ENCODE measurements at regions not wholly inside any gene's neighbourhood (a gene's known extent, or its start where the extent isn't known, plus 50 kb on each side); places are given as distances from the start of the nearest gene placed in this dataset.
"Not testable (repeated sequence)": the region's sequence is repeated elsewhere in the genome, so short reads cannot be mapped to it uniquely, and the experiment has no call there.

DNA sequence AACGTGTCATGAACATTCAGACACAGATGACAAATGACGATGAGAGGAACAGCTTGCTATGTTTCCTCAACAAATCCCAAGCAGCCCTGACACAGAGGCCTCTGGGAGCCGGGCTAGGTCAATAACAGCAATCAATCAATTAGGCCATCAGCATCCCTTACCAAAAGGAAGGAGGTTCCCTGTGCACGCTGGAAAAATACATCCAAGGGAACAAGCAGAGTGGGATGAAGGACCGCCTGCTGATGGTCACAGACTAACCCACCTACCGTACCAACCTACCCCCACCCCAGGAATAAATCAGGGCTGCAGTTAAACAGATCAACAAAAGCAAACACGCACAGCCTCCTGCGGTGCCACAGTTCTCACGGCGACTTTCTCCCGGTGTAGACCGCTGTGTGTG lies 265.1 kb upstream of the SFSWAP start:
- Histone ChIP-seq H3K36me3 (ENCODE audit: insufficient read depth, low read length) (no peaks in the 10 kb centered on the region), H3K4me2 (ENCODE audit: low read length) (no peak overlapping the region), H3K4me3 (ENCODE audit: low read length) (no peak overlapping the region), H3K9me2 (ENCODE audit: insufficient read depth, low read length) (no peaks in the 10 kb centered on the region), H4K20me1 (ENCODE audit: insufficient read depth) (no peaks in the 10 kb centered on the region), H3K79me2 (replicated peaks; ENCODE audit: insufficient read depth, low read length) (no peaks in the 10 kb centered on the region), H3K9me3 (ENCODE audit: low read length) (no peaks in the 10 kb centered on the region), H3K9ac (ENCODE audit: low read length) (no peak overlapping the region), H3F3A (ENCODE audit: insufficient read depth, low read length, poor library complexity, severe bottlenecking) (no peaks in the 10 kb centered on the region), H3K27me3 (ENCODE audit: insufficient read depth, low read depth, low read length) (no peaks in the 10 kb centered on the region), H2AFZ (ENCODE audit: low read depth, low read length) (no peak overlapping the region), H3K27ac (ENCODE audit: low read length) (no peak overlapping the region)
- TF ChIP-seq, protein P1, sequence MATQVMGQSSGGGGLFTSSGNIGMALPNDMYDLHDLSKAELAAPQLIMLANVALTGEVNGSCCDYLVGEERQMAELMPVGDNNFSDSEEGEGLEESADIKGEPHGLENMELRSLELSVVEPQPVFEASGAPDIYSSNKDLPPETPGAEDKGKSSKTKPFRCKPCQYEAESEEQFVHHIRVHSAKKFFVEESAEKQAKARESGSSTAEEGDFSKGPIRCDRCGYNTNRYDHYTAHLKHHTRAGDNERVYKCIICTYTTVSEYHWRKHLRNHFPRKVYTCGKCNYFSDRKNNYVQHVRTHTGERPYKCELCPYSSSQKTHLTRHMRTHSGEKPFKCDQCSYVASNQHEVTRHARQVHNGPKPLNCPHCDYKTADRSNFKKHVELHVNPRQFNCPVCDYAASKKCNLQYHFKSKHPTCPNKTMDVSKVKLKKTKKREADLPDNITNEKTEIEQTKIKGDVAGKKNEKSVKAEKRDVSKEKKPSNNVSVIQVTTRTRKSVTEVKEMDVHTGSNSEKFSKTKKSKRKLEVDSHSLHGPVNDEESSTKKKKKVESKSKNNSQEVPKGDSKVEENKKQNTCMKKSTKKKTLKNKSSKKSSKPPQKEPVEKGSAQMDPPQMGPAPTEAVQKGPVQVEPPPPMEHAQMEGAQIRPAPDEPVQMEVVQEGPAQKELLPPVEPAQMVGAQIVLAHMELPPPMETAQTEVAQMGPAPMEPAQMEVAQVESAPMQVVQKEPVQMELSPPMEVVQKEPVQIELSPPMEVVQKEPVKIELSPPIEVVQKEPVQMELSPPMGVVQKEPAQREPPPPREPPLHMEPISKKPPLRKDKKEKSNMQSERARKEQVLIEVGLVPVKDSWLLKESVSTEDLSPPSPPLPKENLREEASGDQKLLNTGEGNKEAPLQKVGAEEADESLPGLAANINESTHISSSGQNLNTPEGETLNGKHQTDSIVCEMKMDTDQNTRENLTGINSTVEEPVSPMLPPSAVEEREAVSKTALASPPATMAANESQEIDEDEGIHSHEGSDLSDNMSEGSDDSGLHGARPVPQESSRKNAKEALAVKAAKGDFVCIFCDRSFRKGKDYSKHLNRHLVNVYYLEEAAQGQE (IDR thresholded peaks at IDR 0.05; ENCODE audit: borderline replicate concordance), result no peak
- TF ChIP-seq SMC3 (conservative IDR thresholded peaks at IDR 0.05; ENCODE audit: poor library complexity) (no peak), MXI1 (conservative IDR thresholded peaks at IDR 0.05; ENCODE audit: poor library complexity, severe bottlenecking) (no peak), POLR2AphosphoS5 (IDR thresholded peaks at IDR 0.05) (no peak), EP300 (conservative IDR thresholded peaks at IDR 0.05; ENCODE audit: poor library complexity, severe bottlenecking) (no peak), EZH2 (IDR thresholded peaks at IDR 0.05; ENCODE audit: borderline replicate concordance, insufficient read depth, low read length, poor library complexity, severe bottlenecking) (no peak), TAF1 (IDR thresholded peaks at IDR 0.05; ENCODE audit: low read depth) (no peak), RAD21 (conservative IDR thresholded peaks at IDR 0.05) (no peak)
- TF ChIP-seq, protein P2, sequence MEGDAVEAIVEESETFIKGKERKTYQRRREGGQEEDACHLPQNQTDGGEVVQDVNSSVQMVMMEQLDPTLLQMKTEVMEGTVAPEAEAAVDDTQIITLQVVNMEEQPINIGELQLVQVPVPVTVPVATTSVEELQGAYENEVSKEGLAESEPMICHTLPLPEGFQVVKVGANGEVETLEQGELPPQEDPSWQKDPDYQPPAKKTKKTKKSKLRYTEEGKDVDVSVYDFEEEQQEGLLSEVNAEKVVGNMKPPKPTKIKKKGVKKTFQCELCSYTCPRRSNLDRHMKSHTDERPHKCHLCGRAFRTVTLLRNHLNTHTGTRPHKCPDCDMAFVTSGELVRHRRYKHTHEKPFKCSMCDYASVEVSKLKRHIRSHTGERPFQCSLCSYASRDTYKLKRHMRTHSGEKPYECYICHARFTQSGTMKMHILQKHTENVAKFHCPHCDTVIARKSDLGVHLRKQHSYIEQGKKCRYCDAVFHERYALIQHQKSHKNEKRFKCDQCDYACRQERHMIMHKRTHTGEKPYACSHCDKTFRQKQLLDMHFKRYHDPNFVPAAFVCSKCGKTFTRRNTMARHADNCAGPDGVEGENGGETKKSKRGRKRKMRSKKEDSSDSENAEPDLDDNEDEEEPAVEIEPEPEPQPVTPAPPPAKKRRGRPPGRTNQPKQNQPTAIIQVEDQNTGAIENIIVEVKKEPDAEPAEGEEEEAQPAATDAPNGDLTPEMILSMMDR (IDR thresholded peaks at IDR 0.05; ENCODE audit: poor library complexity, severe bottlenecking), result no peak

DNA sequence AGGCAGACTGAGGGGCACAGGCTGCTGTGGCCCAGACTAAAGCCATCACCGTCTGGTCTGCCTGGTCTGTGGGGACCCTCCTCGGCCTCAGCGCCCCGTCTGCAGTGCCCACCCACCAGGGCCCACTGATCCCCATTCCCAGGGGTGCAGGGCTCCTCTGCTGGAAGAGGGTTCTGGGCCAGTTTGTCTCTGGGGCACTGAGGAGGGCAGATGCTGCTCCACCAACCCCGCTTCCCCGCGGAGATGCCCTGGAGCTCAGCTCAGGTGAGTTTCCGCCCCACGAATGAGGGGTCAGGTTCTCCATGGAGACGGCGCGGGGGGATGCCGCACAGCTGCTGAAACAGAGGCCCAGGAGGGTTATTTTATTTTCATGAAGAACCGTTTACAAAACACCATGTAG lies 263.3 kb upstream of the SFSWAP start:
- H3K27me3 ChIP-seq (ENCODE audit: insufficient read depth, low read depth, low read length), result not testable (repeated sequence)

DNA sequence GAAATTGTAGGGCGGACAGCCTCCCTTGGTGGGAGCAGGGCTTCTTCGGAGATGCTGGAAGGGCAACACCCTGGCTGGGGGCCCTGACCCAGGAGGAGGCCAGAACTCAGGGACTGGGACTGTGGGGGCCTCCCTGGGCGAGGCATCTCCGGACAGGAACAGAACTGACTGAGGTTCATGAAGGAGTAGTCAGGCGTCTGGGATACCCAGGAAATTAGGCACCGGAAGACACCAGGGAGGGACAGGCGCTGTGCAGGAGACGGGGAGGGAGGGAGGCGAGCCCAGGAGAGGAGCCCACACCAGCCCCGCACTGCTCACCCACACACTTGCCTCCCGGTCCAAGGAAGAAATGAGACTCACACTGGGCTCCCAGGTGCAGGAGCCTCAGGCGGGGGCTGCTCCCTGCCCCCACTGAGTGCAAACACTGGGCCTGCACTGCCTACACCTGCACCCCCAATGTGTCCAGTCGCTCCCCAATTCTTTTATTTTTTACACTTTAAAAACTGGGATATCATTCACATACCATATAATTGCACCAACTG lies 262.6 kb upstream of the SFSWAP start:
- Histone ChIP-seq H3K27me3 (ENCODE audit: insufficient read depth, low read depth, low read length) (no peaks in the 10 kb centered on the region), H3K27ac (ENCODE audit: low read length) (no peak overlapping the region), H4K20me1 (ENCODE audit: insufficient read depth) (no peaks in the 10 kb centered on the region), H3K4me3 (ENCODE audit: low read length) (no peak overlapping the region), H2AFZ (ENCODE audit: low read depth, low read length) (no peak overlapping the region), H3K4me2 (ENCODE audit: low read length) (no peak overlapping the region), H3K36me3 (ENCODE audit: insufficient read depth, low read length) (no peaks in the 10 kb centered on the region), H3K9ac (ENCODE audit: low read length) (no peak overlapping the region), H3K79me2 (replicated peaks; ENCODE audit: insufficient read depth, low read length) (no peaks in the 10 kb centered on the region), H3K9me2 (ENCODE audit: insufficient read depth, low read length) (no peaks in the 10 kb centered on the region), H3F3A (ENCODE audit: insufficient read depth, low read length, poor library complexity, severe bottlenecking) (no peaks in the 10 kb centered on the region), H3K9me3 (ENCODE audit: low read length) (no peaks in the 10 kb centered on the region)
- TF ChIP-seq EZH2 (IDR thresholded peaks at IDR 0.05; ENCODE audit: borderline replicate concordance, insufficient read depth, low read length, poor library complexity, severe bottlenecking), result no peak
- TF ChIP-seq RAD21 (conservative IDR thresholded peaks at IDR 0.05), result no peak

More for the DNA sequence above, 263.3 kb upstream of the SFSWAP start:
- not testable (repeated sequence) for H3K27ac ChIP-seq (ENCODE audit: low read length); H3K9me2 ChIP-seq (ENCODE audit: insufficient read depth, low read length); H3K79me2 ChIP-seq (replicated peaks; ENCODE audit: insufficient read depth, low read length); H3K36me3 ChIP-seq (ENCODE audit: insufficient read depth, low read length); H3K4me2 ChIP-seq (ENCODE audit: low read length); H3K4me3 ChIP-seq (ENCODE audit: low read length); H3K9ac ChIP-seq (ENCODE audit: low read length); H2AFZ ChIP-seq (ENCODE audit: low read depth, low read length); H3K9me3 ChIP-seq (ENCODE audit: low read length); H4K20me1 ChIP-seq (ENCODE audit: insufficient read depth); H3F3A ChIP-seq (ENCODE audit: insufficient read depth, low read length, poor library complexity, severe bottlenecking)

Measured in neural cell (in vitro differentiated cells).